IMR-90 (cell line): ENCODE measurements at regions not wholly inside any gene's neighbourhood (a gene's known extent, or its start where the extent isn't known, plus 50 kb on each side); places are given as distances from the start of the nearest gene placed in this dataset.

Experiments used
- ATAC-seq: fragments of 200-7000 bp; cut with Tn5 transposase; 2 replicates; pipeline ENCODE4 v1.9.1; 2020; ENCODE audit warnings: low read depth, mild to moderate bottlenecking, moderate library complexity
- BruUV-seq: library from RNA; stranded (reverse); fragments of 400-500 nt; replicated peaks from 2 replicates; lab custom pipeline; 2021; lab: Mats Ljungman, UMichigan
- CTCF ChIA-PET: fragments of 300-600 bp; formaldehyde crosslinking; extraction: SDS; loops from one replicate; lab custom pipeline; 2021; ENCODE audit warnings: antibody characterized with exemption; lab: Yijun Ruan, JAX
- POLR2A ChIA-PET: fragments of 300-600 bp; sonication (Branson Sonifier 250); formaldehyde crosslinking; loops from one replicate; lab custom pipeline; 2022; ENCODE audit warnings: antibody characterized with exemption; ENCODE audit not compliant: unreplicated experiment; lab: Charles Lee
- DNase-seq: peaks from one replicate; pipeline ENCODE4 v3.0.0; 2013
- H2AFZ ChIP-seq: replicated peaks from 2 replicates; pipeline ENCODE3; 2013; ENCODE audit warnings: low read length, mild to moderate bottlenecking; ENCODE audit not compliant: poor library complexity
- H2AK5ac ChIP-seq: 2 replicates; pipeline ENCODE4 v1.6.1; 2013; ENCODE audit warnings: low read depth, low read length, inconsistent platforms
- H2AK9ac ChIP-seq: replicated peaks from 2 replicates; pipeline ENCODE3; 2013; ENCODE audit warnings: mild to moderate bottlenecking, low read depth, low read length, moderate library complexity; ENCODE audit not compliant: poor library complexity
- H2BK120ac ChIP-seq: 2 replicates; pipeline ENCODE4 v1.6.1; 2013; ENCODE audit warnings: low read depth, low read length, inconsistent platforms
- H2BK15ac ChIP-seq: 3 replicates; pipeline ENCODE4 v1.6.1; 2013; ENCODE audit warnings: low read depth, low read length, inconsistent platforms
- H2BK20ac ChIP-seq: 2 replicates; pipeline ENCODE4 v1.6.1; 2013; ENCODE audit warnings: low read depth, mild to moderate bottlenecking, inconsistent platforms, low read length, moderate library complexity
- H2BK5ac ChIP-seq: 2 replicates; pipeline ENCODE4 v1.6.1; 2013; ENCODE audit warnings: mild to moderate bottlenecking, low read depth, low read length, inconsistent platforms; ENCODE audit not compliant: poor library complexity, severe bottlenecking
- H3K14ac ChIP-seq: replicated peaks from 2 replicates; pipeline ENCODE4 v1.6.1; 2013; ENCODE audit warnings: low read depth, low read length, inconsistent platforms
- H3K18ac ChIP-seq: 2 replicates; pipeline ENCODE4 v1.6.1; 2013; ENCODE audit warnings: low read depth, low read length, control low read depth
- H3K23ac ChIP-seq: 2 replicates; pipeline ENCODE4 v1.6.1; 2013; ENCODE audit warnings: low read depth, low read length, inconsistent platforms
- H3K27ac ChIP-seq: 2 replicates; pipeline ENCODE4 v1.5.1; 2013; ENCODE audit warnings: mild to moderate bottlenecking, control low read depth, low read length; ENCODE audit not compliant: insufficient read depth
- H3K27me3 ChIP-seq: 2 replicates; pipeline ENCODE4 v1.6.1; 2013; ENCODE audit warnings: low read length; ENCODE audit not compliant: control insufficient read depth, insufficient read depth
- H3K36me3 ChIP-seq: 2 replicates; pipeline ENCODE4 v1.6.1; 2013; ENCODE audit warnings: low read length, mixed read lengths; ENCODE audit not compliant: control insufficient read depth, insufficient read depth
- H3K4ac ChIP-seq: 2 replicates; pipeline ENCODE4 v1.6.1; 2013; ENCODE audit warnings: low read depth, low read length, inconsistent platforms
- H3K4me1 ChIP-seq: 2 replicates; pipeline ENCODE4 v1.6.1; 2013; ENCODE audit warnings: low read length, mixed read lengths; ENCODE audit not compliant: control insufficient read depth, insufficient read depth
- H3K4me2 ChIP-seq: 2 replicates; pipeline ENCODE4 v1.6.1; 2013; ENCODE audit warnings: low read depth, mild to moderate bottlenecking, control low read depth, low read length, moderate library complexity
- H3K4me3 ChIP-seq: 2 replicates; pipeline ENCODE4 v1.5.1; 2013; ENCODE audit warnings: low read depth, mild to moderate bottlenecking, control low read depth, low read length, moderate library complexity; ENCODE audit not compliant: insufficient read depth
- H3K56ac ChIP-seq: 2 replicates; pipeline ENCODE4 v1.6.1; 2013; ENCODE audit warnings: low read length, inconsistent platforms; ENCODE audit not compliant: insufficient read depth; ENCODE audit errors: extremely low read depth
- H3K79me1 ChIP-seq, 2 experiments: 2 replicates each; pipeline ENCODE4 v1.6.1; 2013; ENCODE audit warnings: low read length in 2 of 2, inconsistent platforms in 1 of 2, low read depth in 1 of 2
- H3K9ac ChIP-seq: 2 replicates; pipeline ENCODE4 v1.6.1; 2013; ENCODE audit warnings: low read depth, low read length, control low read depth
- H3K9me1 ChIP-seq: 2 replicates; pipeline ENCODE4 v1.6.1; 2013; ENCODE audit warnings: low read length, inconsistent platforms; ENCODE audit not compliant: insufficient read depth
- H3K9me3 ChIP-seq: 2 replicates; pipeline ENCODE4 v1.6.1; 2013; ENCODE audit warnings: low read length; ENCODE audit not compliant: control insufficient read depth, insufficient read depth
- H4K20me1 ChIP-seq: 2 replicates; pipeline ENCODE4 v1.6.1; 2013; ENCODE audit warnings: low read length, inconsistent platforms; ENCODE audit not compliant: insufficient read depth
- H4K5ac ChIP-seq: 2 replicates; pipeline ENCODE4 v1.6.1; 2013; ENCODE audit warnings: mild to moderate bottlenecking, low read depth, low read length, control low read depth
- H4K8ac ChIP-seq, 2 experiments: 2 replicates each; pipeline ENCODE4 v1.6.1; 2013; ENCODE audit warnings: low read depth in 2 of 2, low read length in 2 of 2, control low read depth in 1 of 2, inconsistent platforms in 1 of 2
- H4K91ac ChIP-seq: 2 replicates; pipeline ENCODE4 v1.6.1; 2013; ENCODE audit warnings: low read depth, low read length, inconsistent platforms; ENCODE audit not compliant: insufficient read depth
- BHLHE40 ChIP-seq: fragments of 150-350 bp; IDR thresholded peaks from 2 replicates; pipeline ENCODE4 v1.6.1; 2016; ENCODE audit warnings: mild to moderate bottlenecking, low read depth, low read length
- CEBPB ChIP-seq: IDR thresholded peaks from 2 replicates; pipeline ENCODE4 v1.6.1; 2012; ENCODE audit warnings: low read depth, low read length, improper control_type of control experiment
- CHD1 ChIP-seq: IDR thresholded peaks from 2 replicates; pipeline ENCODE4 v1.6.1; 2012; ENCODE audit warnings: low read depth, low read length, improper control_type of control experiment
- FOS ChIP-seq: fragments of 150-350 bp; IDR thresholded peaks from 2 replicates; pipeline ENCODE4 v1.6.1; 2016; ENCODE audit warnings: low read depth, low read length
- MAFK ChIP-seq: IDR thresholded peaks from 2 replicates; pipeline ENCODE4 v1.6.1; 2012; ENCODE audit warnings: low read depth, low read length, improper control_type of control experiment
- MAZ ChIP-seq: IDR thresholded peaks from 2 replicates; pipeline ENCODE4 v1.6.1; 2012; ENCODE audit warnings: low read depth, mild to moderate bottlenecking, low read length, improper control_type of control experiment, moderate library complexity, borderline replicate concordance
- MXI1 ChIP-seq: IDR thresholded peaks from 2 replicates; pipeline ENCODE4 v1.6.1; 2012; ENCODE audit warnings: low read depth, mild to moderate bottlenecking, low read length, moderate library complexity, borderline replicate concordance
- NFE2L2 ChIP-seq: fragments of 150-350 bp; IDR thresholded peaks from 2 replicates; pipeline ENCODE4 v1.6.1; 2016; ENCODE audit warnings: low read depth, mild to moderate bottlenecking, low read length
- POLR2A ChIP-seq: IDR thresholded peaks from 2 replicates; pipeline ENCODE4 v1.6.1; 2012; ENCODE audit warnings: mild to moderate bottlenecking, low read depth, low read length
- RAD21 ChIP-seq: IDR thresholded peaks from 2 replicates; pipeline ENCODE4 v1.6.1; 2012; ENCODE audit warnings: low read length, improper control_type of control experiment
- RCOR1 ChIP-seq: IDR thresholded peaks from 2 replicates; pipeline ENCODE4 v1.6.1; 2012; ENCODE audit warnings: mild to moderate bottlenecking, low read length, improper control_type of control experiment; ENCODE audit not compliant: insufficient replicate concordance
- RFX5 ChIP-seq: IDR thresholded peaks from 2 replicates; pipeline ENCODE4 v1.8.0; 2012; ENCODE audit warnings: low read depth, mild to moderate bottlenecking, low read length, moderate library complexity
- SMC3 ChIP-seq: fragments of 150-350 bp; IDR thresholded peaks from 2 replicates; pipeline ENCODE4 v1.6.1; 2016; ENCODE audit warnings: low read depth, mild to moderate bottlenecking, antibody characterized with exemption, low read length, moderate library complexity
- USF2 ChIP-seq: fragments of 150-350 bp; IDR thresholded peaks from 2 replicates; pipeline ENCODE4 v1.6.1; 2017; ENCODE audit warnings: mild to moderate bottlenecking, antibody characterized with exemption, low read length, low read depth
- dilution Hi-C: fragments of 300-500 bp; cut with HindIII; formaldehyde crosslinking; loops from one replicate; pipeline ENCODE4 v1.14.3; 2018; ENCODE audit warnings: low sequenced_read_pairs; ENCODE audit not compliant: unreplicated experiment
- in situ Hi-C: fragments of 300-500 bp; cut with MboI; formaldehyde crosslinking; loops from 3 replicates; pipeline ENCODE4 v1.14.3; 2019; ENCODE audit warnings: low sequenced_read_pairs, inconsistent platforms, mixed read lengths
- intact Hi-C: fragments of 100-400 bp; cut with micrococcal nuclease; formaldehyde crosslinking; loops from 2 replicates; pipeline ENCODE4 v1.10.0; 2022
- TF ChIP-seq, protein P1 (sequence below): fragments of 150-350 bp; IDR thresholded peaks from 2 replicates; pipeline ENCODE4 v1.6.1; 2016; ENCODE audit warnings: low read depth, mild to moderate bottlenecking, low read length, moderate library complexity, borderline replicate concordance
- TF ChIP-seq, protein P2 (sequence below): conservative IDR thresholded peaks from 2 replicates; pipeline ENCODE4 v1.5.1; 2012; ENCODE audit warnings: mild to moderate bottlenecking, low read depth, low read length, improper control_type of control experiment

- Histone ChIP-seq H3K27ac (no peak overlapping the region), H4K91ac (no peak overlapping the region), H3K18ac (no peak overlapping the region), H3K56ac (no peak overlapping the region), H3K14ac (no peak overlapping the region), H2AK9ac (no peak overlapping the region), H3K27me3 (no peaks in the 10 kb centered on the region), H3K9ac (no peak overlapping the region), H2BK20ac (no peak overlapping the region), H2BK5ac (no peak overlapping the region), H2AK5ac (no peak overlapping the region), H3K4ac (no peak overlapping the region), H4K8ac (no peak overlapping the region), H3K36me3 (no peaks in the 10 kb centered on the region), H4K20me1 (no peaks in the 10 kb centered on the region), H3K4me1 (no peaks in the 10 kb centered on the region), H2AFZ (no peak overlapping the region), H3K9me3 (no peaks in the 10 kb centered on the region), H4K5ac (no peak overlapping the region), H3K4me2 (no peak overlapping the region), H3K4me3 (no peak overlapping the region), H3K79me1 (no peaks in the 10 kb centered on the region), H3K23ac (no peak overlapping the region), H3K9me1 (no peaks in the 10 kb centered on the region), H2BK15ac (no peak overlapping the region), H2BK120ac (no peak overlapping the region)
- BruUV-seq = no TSS peak
- in situ Hi-C loops = no loop called here
- no peak for TF ChIP-seq MAZ
- TF ChIP-seq, protein P1, sequence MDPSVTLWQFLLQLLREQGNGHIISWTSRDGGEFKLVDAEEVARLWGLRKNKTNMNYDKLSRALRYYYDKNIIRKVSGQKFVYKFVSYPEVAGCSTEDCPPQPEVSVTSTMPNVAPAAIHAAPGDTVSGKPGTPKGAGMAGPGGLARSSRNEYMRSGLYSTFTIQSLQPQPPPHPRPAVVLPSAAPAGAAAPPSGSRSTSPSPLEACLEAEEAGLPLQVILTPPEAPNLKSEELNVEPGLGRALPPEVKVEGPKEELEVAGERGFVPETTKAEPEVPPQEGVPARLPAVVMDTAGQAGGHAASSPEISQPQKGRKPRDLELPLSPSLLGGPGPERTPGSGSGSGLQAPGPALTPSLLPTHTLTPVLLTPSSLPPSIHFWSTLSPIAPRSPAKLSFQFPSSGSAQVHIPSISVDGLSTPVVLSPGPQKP = no peak
- no peak for TF ChIP-seq MXI1
- TF ChIP-seq MAFK = no peak
- no peak for TF ChIP-seq SMC3
- TF ChIP-seq FOS = no peak
- no peak for TF ChIP-seq POLR2A
- TF ChIP-seq, protein P2, sequence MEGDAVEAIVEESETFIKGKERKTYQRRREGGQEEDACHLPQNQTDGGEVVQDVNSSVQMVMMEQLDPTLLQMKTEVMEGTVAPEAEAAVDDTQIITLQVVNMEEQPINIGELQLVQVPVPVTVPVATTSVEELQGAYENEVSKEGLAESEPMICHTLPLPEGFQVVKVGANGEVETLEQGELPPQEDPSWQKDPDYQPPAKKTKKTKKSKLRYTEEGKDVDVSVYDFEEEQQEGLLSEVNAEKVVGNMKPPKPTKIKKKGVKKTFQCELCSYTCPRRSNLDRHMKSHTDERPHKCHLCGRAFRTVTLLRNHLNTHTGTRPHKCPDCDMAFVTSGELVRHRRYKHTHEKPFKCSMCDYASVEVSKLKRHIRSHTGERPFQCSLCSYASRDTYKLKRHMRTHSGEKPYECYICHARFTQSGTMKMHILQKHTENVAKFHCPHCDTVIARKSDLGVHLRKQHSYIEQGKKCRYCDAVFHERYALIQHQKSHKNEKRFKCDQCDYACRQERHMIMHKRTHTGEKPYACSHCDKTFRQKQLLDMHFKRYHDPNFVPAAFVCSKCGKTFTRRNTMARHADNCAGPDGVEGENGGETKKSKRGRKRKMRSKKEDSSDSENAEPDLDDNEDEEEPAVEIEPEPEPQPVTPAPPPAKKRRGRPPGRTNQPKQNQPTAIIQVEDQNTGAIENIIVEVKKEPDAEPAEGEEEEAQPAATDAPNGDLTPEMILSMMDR = no peak
- TF ChIP-seq RFX5 = no peak
- no peak for TF ChIP-seq RAD21
- TF ChIP-seq CHD1 = no peak
- no peak for TF ChIP-seq BHLHE40
- no peak for TF ChIP-seq NFE2L2
- no peak for TF ChIP-seq USF2
- no peak for TF ChIP-seq CEBPB
- TF ChIP-seq RCOR1 = no peak
- DNase-seq = no peak
- POLR2A ChIA-PET = no interaction called here
- dilution Hi-C loops = no loop called here
- ATAC-seq = no peak
- intact Hi-C loops = no loop called here
- CTCF ChIA-PET = no interaction called here
These were observed 324.7 kb upstream of the TLE4 start for GRCh38 chr9:79247021-79247420.
